MM.1S (cell line): ENCODE measurements at regions not wholly inside any gene's neighbourhood (a gene's known extent, or its start where the extent isn't known, plus 50 kb on each side); places are given as distances from the start of the nearest gene placed in this dataset.

Experiments used
- DNase-seq: peaks from one replicate; pipeline ENCODE4 v3.0.0-alpha.2; 2015
- H2AFZ ChIP-seq: fragments of 300-600 bp; sonication (generic); 2 replicates; pipeline ENCODE4 v1.6.0; 2016; ENCODE audit warnings: antibody characterized with exemption, low read length
- H3F3A ChIP-seq: fragments of 300-600 bp; sonication (generic); 2 replicates; pipeline ENCODE4 v1.6.1; 2016; ENCODE audit warnings: mild to moderate bottlenecking, antibody characterized with exemption, low read length, moderate library complexity, mixed read lengths; ENCODE audit not compliant: insufficient read depth
- H3K27ac ChIP-seq: fragments of 300-600 bp; sonication (generic); 2 replicates; pipeline ENCODE4 v1.5.1; 2016; ENCODE audit warnings: mild to moderate bottlenecking, low read length
- H3K27me3 ChIP-seq: fragments of 300-600 bp; sonication (generic); replicated peaks from 2 replicates; pipeline ENCODE4 v1.6.0; 2016; ENCODE audit warnings: low read length; ENCODE audit not compliant: insufficient read depth
- H3K36me3 ChIP-seq: fragments of 300-600 bp; sonication (generic); replicated peaks from 2 replicates; pipeline ENCODE4 v1.6.1; 2016; ENCODE audit warnings: mild to moderate bottlenecking, low read length, mixed read lengths; ENCODE audit not compliant: insufficient read depth
- H3K4me1 ChIP-seq: fragments of 300-600 bp; sonication (generic); 2 replicates; pipeline ENCODE4 v1.6.1; 2016; ENCODE audit warnings: low read length, mixed read lengths
- H3K4me2 ChIP-seq: fragments of 300-600 bp; sonication (generic); 2 replicates; pipeline ENCODE4 v1.6.0; 2016; ENCODE audit warnings: low read depth, low read length
- H3K4me3 ChIP-seq: fragments of 300-600 bp; sonication (generic); 2 replicates; pipeline ENCODE4 v1.5.1; 2016; ENCODE audit warnings: low read length, mixed read lengths
- H3K79me2 ChIP-seq: fragments of 300-600 bp; sonication (generic); 2 replicates; pipeline ENCODE4 v1.6.1; 2016; ENCODE audit warnings: mixed run types, low read length, mixed read lengths
- H3K9ac ChIP-seq: fragments of 300-600 bp; sonication (generic); 2 replicates; pipeline ENCODE4 v1.6.1; 2016; ENCODE audit warnings: low read length, mixed read lengths
- H3K9me2 ChIP-seq: fragments of 300-600 bp; sonication (generic); replicated peaks from 2 replicates; pipeline ENCODE4 v1.6.1; 2016; ENCODE audit warnings: mild to moderate bottlenecking, low read length, mixed read lengths; ENCODE audit not compliant: insufficient read depth
- H3K9me3 ChIP-seq: fragments of 300-600 bp; sonication (generic); replicated peaks from 2 replicates; pipeline ENCODE4 v1.6.1; 2016; ENCODE audit warnings: mild to moderate bottlenecking, low read length, mixed read lengths; ENCODE audit not compliant: insufficient read depth
- H4K20me1 ChIP-seq: fragments of 300-600 bp; sonication (generic); 2 replicates; pipeline ENCODE4 v1.6.1; 2016; ENCODE audit warnings: mild to moderate bottlenecking, low read length, moderate library complexity, mixed read lengths; ENCODE audit not compliant: insufficient read depth
- EZH2 ChIP-seq: fragments of 300-600 bp; sonication (generic); optimal IDR thresholded peaks from 2 replicates; pipeline ENCODE3; 2017; ENCODE audit warnings: low read depth, mild to moderate bottlenecking, antibody characterized with exemption, low read length, mixed read lengths
- EZH2phosphoT487 ChIP-seq: fragments of 300-600 bp; sonication (generic); IDR thresholded peaks from 2 replicates; pipeline ENCODE4 v1.6.1; 2018; ENCODE audit warnings: antibody characterized with exemption, low read length
- TF ChIP-seq, protein P1 (sequence below): fragments of 300-600 bp; sonication (generic); IDR thresholded peaks from 2 replicates; pipeline ENCODE4 v1.5.1; 2016; ENCODE audit warnings: antibody characterized with exemption, low read length, mixed read lengths

DNA sequence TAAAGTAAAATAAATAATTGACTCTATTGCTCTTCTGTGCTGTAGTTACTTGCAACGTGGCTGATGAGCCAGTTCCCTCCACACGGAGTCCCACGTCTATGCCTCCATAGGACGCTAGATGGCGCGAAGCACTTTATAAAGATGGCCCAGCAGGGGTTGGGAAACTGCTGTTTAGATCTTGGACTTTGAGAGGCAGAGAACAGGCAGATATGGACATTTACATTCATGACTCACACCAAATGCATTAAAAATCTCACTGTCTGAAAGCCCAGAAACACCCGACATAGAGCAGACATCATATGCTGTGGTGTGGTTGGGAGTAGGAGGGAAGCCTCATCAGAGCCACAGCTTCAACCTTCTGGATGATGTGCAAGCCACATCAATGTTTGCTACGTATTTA is 643.1 kb upstream of the ARGLU1 start:
- no peaks in the 10 kb centered on the region for H3K4me1 ChIP-seq
- H3K9me3 ChIP-seq, result no peaks in the 10 kb centered on the region
- H3K9me2 ChIP-seq, result no peaks in the 10 kb centered on the region
- H3K36me3 ChIP-seq, result no peaks in the 10 kb centered on the region
- H3K4me2 ChIP-seq, result no peak overlapping the region
- H3F3A ChIP-seq, result no peaks in the 10 kb centered on the region
- H3K79me2 ChIP-seq, result no peaks in the 10 kb centered on the region
- H4K20me1 ChIP-seq, result no peaks in the 10 kb centered on the region
- no peak overlapping the region for H2AFZ ChIP-seq
- peak; percentile 69 for DNase-seq
- TF ChIP-seq EZH2phosphoT487 (no peak), EZH2 (no peak)
- TF ChIP-seq, protein P1, sequence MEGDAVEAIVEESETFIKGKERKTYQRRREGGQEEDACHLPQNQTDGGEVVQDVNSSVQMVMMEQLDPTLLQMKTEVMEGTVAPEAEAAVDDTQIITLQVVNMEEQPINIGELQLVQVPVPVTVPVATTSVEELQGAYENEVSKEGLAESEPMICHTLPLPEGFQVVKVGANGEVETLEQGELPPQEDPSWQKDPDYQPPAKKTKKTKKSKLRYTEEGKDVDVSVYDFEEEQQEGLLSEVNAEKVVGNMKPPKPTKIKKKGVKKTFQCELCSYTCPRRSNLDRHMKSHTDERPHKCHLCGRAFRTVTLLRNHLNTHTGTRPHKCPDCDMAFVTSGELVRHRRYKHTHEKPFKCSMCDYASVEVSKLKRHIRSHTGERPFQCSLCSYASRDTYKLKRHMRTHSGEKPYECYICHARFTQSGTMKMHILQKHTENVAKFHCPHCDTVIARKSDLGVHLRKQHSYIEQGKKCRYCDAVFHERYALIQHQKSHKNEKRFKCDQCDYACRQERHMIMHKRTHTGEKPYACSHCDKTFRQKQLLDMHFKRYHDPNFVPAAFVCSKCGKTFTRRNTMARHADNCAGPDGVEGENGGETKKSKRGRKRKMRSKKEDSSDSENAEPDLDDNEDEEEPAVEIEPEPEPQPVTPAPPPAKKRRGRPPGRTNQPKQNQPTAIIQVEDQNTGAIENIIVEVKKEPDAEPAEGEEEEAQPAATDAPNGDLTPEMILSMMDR, result peak; percentile 92
- no peaks in the 10 kb centered on the region for H3K27me3 ChIP-seq
- H3K9ac ChIP-seq, result no peak overlapping the region
- H3K4me3 ChIP-seq, result no peak overlapping the region
- no peak overlapping the region for H3K27ac ChIP-seq

DNA sequence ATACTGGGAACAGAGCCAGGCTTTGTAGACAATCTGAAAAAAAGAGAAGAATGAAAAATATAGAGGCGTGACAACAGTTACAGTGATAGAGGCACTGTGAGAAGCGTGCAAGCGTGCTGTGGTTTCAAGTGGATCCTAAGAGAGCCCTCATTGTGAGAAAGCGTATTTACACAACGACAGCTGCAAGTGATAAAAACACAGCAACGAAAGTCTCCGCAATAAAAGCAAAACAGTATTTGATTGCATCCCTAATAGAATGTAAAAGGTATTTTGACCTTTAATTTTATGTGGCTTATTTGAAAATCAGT is 642.7 kb upstream of the ARGLU1 start:
- Histone ChIP-seq H2AFZ (no peak overlapping the region), H3K4me1 (no peaks in the 10 kb centered on the region), H3K36me3 (no peaks in the 10 kb centered on the region), H3F3A (no peaks in the 10 kb centered on the region), H3K9ac (no peak overlapping the region), H3K4me2 (no peak overlapping the region), H3K79me2 (no peaks in the 10 kb centered on the region), H3K9me2 (no peaks in the 10 kb centered on the region), H3K9me3 (no peaks in the 10 kb centered on the region), H3K27me3 (no peaks in the 10 kb centered on the region), H3K4me3 (no peak overlapping the region), H4K20me1 (no peaks in the 10 kb centered on the region), H3K27ac (no peak overlapping the region)
- no peak for TF ChIP-seq EZH2phosphoT487
- no peak for TF ChIP-seq EZH2
- TF ChIP-seq, protein P1, result no peak
- no peak for DNase-seq

GRCh38 chr13:107209824-107210722 is 642.1 kb upstream of the ARGLU1 start:
- no peaks in the 10 kb centered on the region for H3K9me3 ChIP-seq
- TF ChIP-seq EZH2, result no peak
- TF ChIP-seq, protein P1, result no peak
- no peak for TF ChIP-seq EZH2phosphoT487
- no peaks in the 10 kb centered on the region for H3K4me1 ChIP-seq
- H3F3A ChIP-seq, result no peaks in the 10 kb centered on the region
- H3K9ac ChIP-seq, result no peak overlapping the region
- H3K27ac ChIP-seq, result no peak overlapping the region
- H3K79me2 ChIP-seq, result no peaks in the 10 kb centered on the region
- H2AFZ ChIP-seq, result no peak overlapping the region
- H3K4me3 ChIP-seq, result no peak overlapping the region
- H3K9me2 ChIP-seq, result no peaks in the 10 kb centered on the region
- H3K27me3 ChIP-seq, result no peaks in the 10 kb centered on the region
- no peak for DNase-seq
- no peaks in the 10 kb centered on the region for H3K36me3 ChIP-seq
- no peaks in the 10 kb centered on the region for H4K20me1 ChIP-seq
- no peak overlapping the region for H3K4me2 ChIP-seq
